ENCODE measurements at regions not wholly inside any gene's neighbourhood (a gene's known extent, or its start where the extent isn't known, plus 50 kb on each side); places are given as distances from the start of the nearest gene placed in this dataset.

GRCh38 chr11:134562941-134563471 is 151.0 kb upstream of the B3GAT1 start:
- TF ChIP-seq POLR2A (IDR thresholded peaks at IDR 0.05; ENCODE audit: low read length) = no peak
- TF ChIP-seq GATA1 (IDR thresholded peaks at IDR 0.05; ENCODE audit: low read depth, low read length) = no peak
